Thyroid gland (tissue), 4 donors: ENCODE measurements at regions not wholly inside any gene's neighbourhood (a gene's known extent, or its start where the extent isn't known, plus 50 kb on each side); places are given as distances from the start of the nearest gene placed in this dataset.
A peak's percentile ranks its signal among the peaks of the same experiment; 100 is the strongest.

ENCODE experiments used
- DNase-seq, 2 donors: peaks; one replicate each; pipeline ENCODE4 v3.0.0-alpha.2; 2019
- H3K27ac ChIP-seq, 3 donors: fragments of 200-600 bp; sonication (generic); 1 replicate in 2 of 3; 2 replicates in 1 of 3; pipeline ENCODE4 v1.5.1; 2016 to 2019; ENCODE audit warnings: mild to moderate bottlenecking in 1 of 3, moderate library complexity in 1 of 3
- H3K27me3 ChIP-seq: fragments of 200-600 bp; sonication (generic); one replicate; pipeline ENCODE4 v1.5.1; 2019
- H3K36me3 ChIP-seq, 2 donors: fragments of 200-600 bp; sonication (generic); one replicate each; pipeline ENCODE4 v1.5.1; 2016 to 2019
- H3K4me1 ChIP-seq, 2 donors: fragments of 200-600 bp; sonication (generic); one replicate each; pipeline ENCODE4 v1.5.1; 2017 to 2019
- H3K4me3 ChIP-seq, 3 donors: fragments of 200-600 bp; sonication (generic); replicated peaks in 1 of 3; 1 replicate in 2 of 3; 2 replicates in 1 of 3; pipeline ENCODE4 v1.5.1; 2016; ENCODE audit warnings: mild to moderate bottlenecking in 1 of 3
- H3K9me3 ChIP-seq: fragments of 200-600 bp; sonication (generic); one replicate; pipeline ENCODE4 v1.5.1; 2017
- POLR2A ChIP-seq, 2 donors: fragments of 450-650 bp; IDR thresholded peaks; one replicate each; pipeline ENCODE4 v1.6.1; 2017; ENCODE audit warnings: antibody characterized with exemption in 2 of 2, mild to moderate bottlenecking in 2 of 2, moderate library complexity in 1 of 2
- WGBS, 2 donors: methylation state at CpG; one replicate each; pipeline ENCODE4 v1.1.5; 2017; 5-methylcytosine and 5-hydroxymethylcytosine counted together
- intact Hi-C: fragments of 100-400 bp; cut with DNase I; formaldehyde crosslinking; loops from one replicate; pipeline ENCODE4 v1.15.1; 2023
- TF ChIP-seq, protein P1 (sequence below), 6 experiments: fragments of 200-600 bp in 3 of 6; fragments of 450-650 bp in 3 of 6; sonication (generic) in 3 of 6; IDR thresholded peaks; one replicate each; pipeline ENCODE4 v1.5.1; 2016 to 2019; ENCODE audit warnings: antibody characterized with exemption in 6 of 6, mild to moderate bottlenecking in 2 of 6, inconsistent platforms in 1 of 6, moderate library complexity in 1 of 6

GRCh38 chr6:113564371-113565171, 292.6 kb upstream of the MARCKS start:
- TF ChIP-seq POLR2A (IDR thresholded peaks at IDR 0.05), result no peak
- TF ChIP-seq, protein P1, sequence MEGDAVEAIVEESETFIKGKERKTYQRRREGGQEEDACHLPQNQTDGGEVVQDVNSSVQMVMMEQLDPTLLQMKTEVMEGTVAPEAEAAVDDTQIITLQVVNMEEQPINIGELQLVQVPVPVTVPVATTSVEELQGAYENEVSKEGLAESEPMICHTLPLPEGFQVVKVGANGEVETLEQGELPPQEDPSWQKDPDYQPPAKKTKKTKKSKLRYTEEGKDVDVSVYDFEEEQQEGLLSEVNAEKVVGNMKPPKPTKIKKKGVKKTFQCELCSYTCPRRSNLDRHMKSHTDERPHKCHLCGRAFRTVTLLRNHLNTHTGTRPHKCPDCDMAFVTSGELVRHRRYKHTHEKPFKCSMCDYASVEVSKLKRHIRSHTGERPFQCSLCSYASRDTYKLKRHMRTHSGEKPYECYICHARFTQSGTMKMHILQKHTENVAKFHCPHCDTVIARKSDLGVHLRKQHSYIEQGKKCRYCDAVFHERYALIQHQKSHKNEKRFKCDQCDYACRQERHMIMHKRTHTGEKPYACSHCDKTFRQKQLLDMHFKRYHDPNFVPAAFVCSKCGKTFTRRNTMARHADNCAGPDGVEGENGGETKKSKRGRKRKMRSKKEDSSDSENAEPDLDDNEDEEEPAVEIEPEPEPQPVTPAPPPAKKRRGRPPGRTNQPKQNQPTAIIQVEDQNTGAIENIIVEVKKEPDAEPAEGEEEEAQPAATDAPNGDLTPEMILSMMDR (IDR thresholded peaks at IDR 0.05), result peak in 1 of 6 experiments; percentile 16
- intact Hi-C loops, result no loop called here
- H3K4me1 ChIP-seq, result peaks cover 0 to 8% of the 10 kb centered on the region in 2 donors
- no peak overlapping the region for H3K4me3 ChIP-seq
- peak; percentile 66 to 71 for DNase-seq
- 10% methylated on average over 18 to 22 of the region's 22 CpGs for WGBS, 2 donors
- no peaks in the 10 kb centered on the region for H3K27me3 ChIP-seq
- no peaks in the 10 kb centered on the region for H3K9me3 ChIP-seq
- no peaks in the 10 kb centered on the region for H3K36me3 ChIP-seq
- H3K27ac ChIP-seq, result peak overlapping the region in 1 of 3 donors; percentile 13

DNA sequence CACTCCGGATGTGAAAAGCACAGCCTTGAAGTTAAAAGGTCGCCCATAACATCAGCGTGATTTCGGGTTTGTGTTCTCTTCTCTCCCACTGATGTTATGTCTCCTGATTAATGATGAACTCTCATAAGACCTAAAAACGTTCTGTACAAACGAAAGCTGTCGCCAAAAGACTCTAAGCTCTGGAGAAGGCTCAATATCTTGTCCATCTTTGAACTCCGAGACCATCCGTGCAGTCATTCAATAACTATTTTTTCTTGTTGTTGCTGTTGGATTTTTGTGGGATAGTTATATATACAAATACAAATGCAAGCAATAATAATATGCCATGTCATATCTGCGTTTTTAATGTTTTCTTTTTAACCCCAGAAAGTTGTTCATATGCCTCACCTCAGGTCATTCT, 291.8 kb upstream of the MARCKS start:
- Histone ChIP-seq H3K27ac (no peak overlapping the region), H3K36me3 (no peaks in the 10 kb centered on the region), H3K27me3 (no peaks in the 10 kb centered on the region), H3K9me3 (no peaks in the 10 kb centered on the region), H3K4me1 (peaks cover 0 to 8% of the 10 kb centered on the region in 2 donors), H3K4me3 (no peak overlapping the region)
- no peak for DNase-seq
- WGBS, 2 donors, result 75 to 77% methylated on average over 10 of the region's 10 CpGs
- TF ChIP-seq POLR2A (IDR thresholded peaks at IDR 0.05), result no peak
- TF ChIP-seq, protein P1 (IDR thresholded peaks at IDR 0.05), result no peak
- intact Hi-C loops, result no loop called here

DNA sequence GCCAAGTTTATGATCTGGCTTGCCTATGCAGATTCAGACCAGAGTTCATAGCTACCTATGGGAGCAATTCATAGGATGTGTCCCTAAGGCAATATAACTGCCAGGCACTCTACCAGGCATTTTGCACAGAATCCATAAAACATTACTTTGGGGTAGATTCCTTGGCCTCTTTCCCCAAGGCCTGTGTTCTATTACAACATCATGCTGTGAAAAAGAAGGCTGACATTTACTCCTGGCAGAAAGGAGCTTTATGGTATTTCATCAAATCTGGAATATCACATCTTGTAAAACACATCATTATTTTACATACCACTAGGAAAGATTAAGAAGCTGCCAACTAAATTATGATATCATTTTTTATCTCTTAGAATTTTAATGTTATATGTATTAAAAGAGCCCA, 287.0 kb upstream of the MARCKS start:
- no peak for TF ChIP-seq POLR2A (IDR thresholded peaks at IDR 0.05)
- TF ChIP-seq, protein P1 (IDR thresholded peaks at IDR 0.05), result no peak
- Histone ChIP-seq H3K36me3 (no peaks in the 10 kb centered on the region), H3K27ac (no peak overlapping the region), H3K9me3 (no peaks in the 10 kb centered on the region), H3K4me3 (no peak overlapping the region), H3K27me3 (no peaks in the 10 kb centered on the region), H3K4me1 (no peaks in the 10 kb centered on the region)
- intact Hi-C loops, result no loop called here
- DNase-seq, result no peak

DNA sequence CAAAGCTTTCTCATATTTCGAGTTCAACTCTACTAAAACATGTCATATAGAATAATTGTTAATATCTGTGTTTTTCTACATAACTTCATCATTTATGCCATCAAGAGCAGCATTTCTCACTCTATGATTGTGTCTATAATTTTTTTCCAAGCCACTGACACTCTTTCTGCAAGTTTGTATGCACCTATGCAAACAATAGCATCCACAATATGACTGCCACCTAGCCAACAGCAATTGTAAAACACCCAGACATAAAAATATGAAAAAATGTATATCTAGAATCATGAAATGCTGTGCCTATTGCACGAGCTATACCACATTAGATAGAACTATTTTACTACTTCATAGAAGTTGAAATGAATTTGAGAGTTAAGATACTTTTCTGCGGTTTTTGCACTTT, 286.5 kb upstream of the MARCKS start:
- H3K4me1 ChIP-seq, result no peaks in the 10 kb centered on the region
- WGBS, 2 donors, result 90 to 94% methylated on average over 3 of the region's 3 CpGs
- H3K4me3 ChIP-seq, result no peak overlapping the region
- no peaks in the 10 kb centered on the region for H3K9me3 ChIP-seq
- intact Hi-C loops, result no loop called here
- TF ChIP-seq, protein P1 (IDR thresholded peaks at IDR 0.05), result no peak
- no peak for TF ChIP-seq POLR2A (IDR thresholded peaks at IDR 0.05)
- no peaks in the 10 kb centered on the region for H3K36me3 ChIP-seq
- no peak overlapping the region for H3K27ac ChIP-seq
- H3K27me3 ChIP-seq, result no peaks in the 10 kb centered on the region
- DNase-seq, result no peak

DNA sequence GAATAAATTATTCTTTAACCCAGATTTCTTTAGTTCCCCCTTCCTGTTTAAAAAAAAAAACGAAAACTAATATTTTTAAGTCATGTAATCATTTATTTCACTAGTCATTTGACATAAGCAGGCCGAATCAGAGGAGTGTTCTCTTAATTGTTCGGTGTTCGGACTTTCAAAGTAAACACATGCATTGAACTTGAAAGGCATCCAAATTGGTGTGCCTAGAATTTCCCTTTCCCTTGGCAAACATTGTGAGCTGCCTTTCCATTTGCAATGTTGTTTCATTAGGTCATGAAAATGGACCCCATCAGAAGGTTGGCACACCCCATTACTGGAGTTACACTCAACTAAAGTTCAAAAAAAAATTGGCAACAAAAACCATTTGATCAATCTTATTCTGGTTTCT, 283.0 kb upstream of the MARCKS start:
- intact Hi-C loops, result no loop called here
- H3K4me1 ChIP-seq, result no peaks in the 10 kb centered on the region
- no peak for TF ChIP-seq POLR2A (IDR thresholded peaks at IDR 0.05)
- TF ChIP-seq, protein P1 (IDR thresholded peaks at IDR 0.05), result no peak
- no peaks in the 10 kb centered on the region for H3K9me3 ChIP-seq
- H3K36me3 ChIP-seq, result no peaks in the 10 kb centered on the region
- DNase-seq, result no peak
- H3K27me3 ChIP-seq, result no peaks in the 10 kb centered on the region
- no peak overlapping the region for H3K4me3 ChIP-seq
- no peak overlapping the region for H3K27ac ChIP-seq
- 33 to 40% methylated on average over 4 of the region's 4 CpGs for WGBS, 2 donors
